ENCODE measurements at regions not wholly inside any gene's neighbourhood (a gene's known extent, or its start where the extent isn't known, plus 50 kb on each side); places are given as distances from the start of the nearest gene placed in this dataset.

DNA sequence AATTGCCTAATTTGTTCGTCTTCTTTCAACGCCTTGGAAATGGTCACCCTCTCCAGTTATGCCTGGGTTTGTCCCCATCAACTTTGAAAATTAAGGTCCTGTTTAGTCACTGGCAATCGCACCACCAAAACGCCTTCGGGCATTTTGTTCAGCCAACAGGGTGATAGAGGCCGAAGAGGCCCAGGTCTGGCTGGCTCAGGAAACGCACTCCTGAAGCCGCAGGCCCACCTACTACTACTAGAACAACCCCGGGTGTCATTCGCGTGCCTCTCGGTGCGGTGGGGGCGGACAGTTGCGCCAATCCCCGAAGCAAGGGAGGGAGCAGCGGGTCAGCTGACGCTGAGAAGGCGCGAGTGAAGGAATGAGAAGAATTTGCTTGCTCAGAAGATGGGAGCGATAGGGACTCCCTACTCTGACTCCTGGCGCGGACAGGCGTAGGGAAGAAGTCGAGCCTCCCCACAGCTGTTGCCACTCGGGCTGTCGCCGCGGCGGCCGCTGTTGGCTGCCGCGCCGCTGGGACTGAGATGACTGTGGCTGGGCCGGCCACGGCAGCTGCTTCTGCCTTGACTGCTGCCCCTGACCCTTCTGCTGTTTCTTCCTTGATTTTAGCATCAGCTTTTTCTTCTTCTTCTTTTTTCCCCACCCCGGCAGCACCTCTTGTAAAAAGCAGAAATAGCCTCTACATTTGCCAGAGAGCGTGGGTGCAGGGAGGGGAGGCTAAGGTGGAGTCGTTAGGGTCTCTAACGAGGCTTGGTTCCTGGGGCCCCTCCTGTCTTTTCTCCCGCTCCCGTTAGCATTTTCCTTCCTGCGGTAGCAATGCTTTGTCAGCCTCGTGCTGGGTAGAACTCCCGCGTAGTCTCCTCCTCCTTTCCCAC is 387.6 kb downstream of the FIGN start:
- DNase-seq (ENCODE audit: extremely low read depth in 1 of 4, low spot score in 3 of 4) (peak in 1 of 4 experiments; percentile 4), FAIRE-seq (no peak), ATAC-seq (no peak; the same call in 2 of the 3 replicates)
- intact Hi-C loops (cut with micrococcal nuclease) = loop anchor here (2.0 kb wide), 1 partner anchor 713 kb away; no protein-coding TSS in a partner anchor
- Histone ChIP-seq H3K79me2 (ENCODE audit: control insufficient read depth, insufficient read depth, low read length) (no peaks in the 10 kb centered on the region), H3K9me1 (ENCODE audit: control insufficient read depth, insufficient read depth, low read length) (no peaks in the 10 kb centered on the region), H3K4me1 (replicated peaks in 1 of 2; ENCODE audit: control insufficient read depth in 2 of 2, insufficient read depth in 2 of 2, low read length in 2 of 2) (no peaks in the 10 kb centered on the region), H3K4me2 (ENCODE audit: insufficient read depth, low read length) (no peak overlapping the region), H3K9ac (ENCODE audit: insufficient read depth in 1 of 2, low read depth in 2 of 2, low read length in 2 of 2) (no peak overlapping the region), H3K4me3 (no peak overlapping the region), H3K36me3 (ENCODE audit: control insufficient read depth, insufficient read depth, low read length) (no peaks in the 10 kb centered on the region), H4K20me1 (replicated peaks; ENCODE audit: control insufficient read depth, insufficient read depth, low read length) (no peaks in the 10 kb centered on the region), H3K27ac (ENCODE audit: extremely low read depth, low read depth, low read length) (no peak overlapping the region), H3K9me3 (replicated peaks; ENCODE audit: control insufficient read depth, insufficient read depth, low read depth, low read length) (no peaks in the 10 kb centered on the region), H3K27me3 (ENCODE audit: control insufficient read depth in 2 of 2, insufficient read depth in 2 of 2, low read length in 2 of 2) (no peaks in the 10 kb centered on the region), H2AFZ (ENCODE audit: low read depth, low read length) (no peak overlapping the region)
- ChIA-PET CTCF (ENCODE audit: low intra/inter-chr PET ratio) (no interaction called here), POLR2A (no interaction called here)
- 2% methylated on average over 36 of the region's 46 CpGs for WGBS (ENCODE audit: insufficient coverage, low coverage, missing lambda C conversion rate)
- TF ChIP-seq, protein P1, sequence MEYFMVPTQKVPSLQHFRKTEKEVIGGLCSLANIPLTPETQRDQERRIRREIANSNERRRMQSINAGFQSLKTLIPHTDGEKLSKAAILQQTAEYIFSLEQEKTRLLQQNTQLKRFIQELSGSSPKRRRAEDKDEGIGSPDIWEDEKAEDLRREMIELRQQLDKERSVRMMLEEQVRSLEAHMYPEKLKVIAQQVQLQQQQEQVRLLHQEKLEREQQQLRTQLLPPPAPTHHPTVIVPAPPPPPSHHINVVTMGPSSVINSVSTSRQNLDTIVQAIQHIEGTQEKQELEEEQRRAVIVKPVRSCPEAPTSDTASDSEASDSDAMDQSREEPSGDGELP (CRISPR knock-in tag; IDR thresholded peaks at IDR 0.05; ENCODE audit: borderline replicate concordance) = peak; percentile 39; the same call in 1 of the 2 replicates
- TF ChIP-seq LEF1 (IDR thresholded peaks at IDR 0.05) = no peak
- peak in 1 of 2 experiments; percentile 34; a peak in 1 of 4 replicates for TF ChIP-seq TEAD1 (CRISPR knock-in tag; IDR thresholded peaks at IDR 0.05)
- in situ Hi-C loops (cut with MboI) = loop anchor here (25.0 kb wide), 1 partner anchor 1139 kb away; no protein-coding TSS in a partner anchor
- BruUV-seq (replicated peaks) = no TSS peak
